ENCODE measurements at regions not wholly inside any gene's neighbourhood (a gene's known extent, or its start where the extent isn't known, plus 50 kb on each side); places are given as distances from the start of the nearest gene placed in this dataset.

DNA sequence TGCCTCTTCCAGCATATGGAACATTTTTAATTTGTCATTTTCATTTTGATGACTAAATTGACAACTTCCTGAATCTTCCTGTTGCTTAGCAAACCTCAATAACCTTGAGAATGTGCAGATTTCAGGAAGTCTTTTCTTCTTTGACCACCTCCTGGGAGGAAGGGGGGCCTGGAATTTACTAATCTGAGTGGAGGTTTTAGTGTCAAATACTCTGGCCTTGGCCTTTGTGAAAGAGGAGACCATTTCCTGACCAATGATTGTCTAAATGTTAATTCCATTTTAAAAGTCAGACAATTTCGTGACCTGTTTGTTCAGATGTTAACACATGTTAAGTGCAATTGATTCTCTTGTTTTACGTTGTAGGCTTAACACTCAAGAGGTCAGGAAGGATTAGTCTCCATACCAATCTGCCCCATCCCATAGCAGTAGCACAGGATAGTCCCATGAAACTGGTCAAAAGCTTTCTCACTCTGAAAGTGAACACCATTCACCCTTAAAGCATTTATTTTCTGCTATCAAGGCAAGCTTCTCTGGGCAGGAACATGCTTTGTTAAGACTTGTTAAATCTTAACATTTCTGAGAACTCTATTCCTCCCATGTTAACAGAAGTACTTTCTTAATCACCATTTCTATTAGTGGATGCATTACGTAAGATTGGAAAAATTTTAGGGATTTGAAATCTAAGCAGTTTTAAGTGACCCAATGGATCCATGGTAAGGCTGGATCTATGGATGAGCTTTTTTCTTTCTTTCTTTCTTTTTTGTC, 219.6 kb downstream of the RND3 start:
- ChIA-PET CTCF (ENCODE audit: low intra/inter-chr PET ratio) (no interaction called here), POLR2A (no interaction called here)
- Histone ChIP-seq H3K9me3 (replicated peaks; ENCODE audit: control insufficient read depth, insufficient read depth, low read depth, low read length) (no peaks in the 10 kb centered on the region), H3K9me1 (ENCODE audit: control insufficient read depth, insufficient read depth, low read length) (no peaks in the 10 kb centered on the region), H3K27ac (ENCODE audit: extremely low read depth, low read depth, low read length) (no peak overlapping the region), H4K20me1 (replicated peaks; ENCODE audit: control insufficient read depth, insufficient read depth, low read length) (no peaks in the 10 kb centered on the region), H3K4me2 (ENCODE audit: insufficient read depth, low read length) (no peak overlapping the region), H3K27me3 (ENCODE audit: control insufficient read depth in 2 of 2, insufficient read depth in 2 of 2, low read length in 2 of 2) (no peaks in the 10 kb centered on the region), H3K79me2 (ENCODE audit: control insufficient read depth, insufficient read depth, low read length) (no peaks in the 10 kb centered on the region), H2AFZ (ENCODE audit: low read depth, low read length) (no peak overlapping the region), H3K4me1 (replicated peaks in 1 of 2; ENCODE audit: control insufficient read depth in 2 of 2, insufficient read depth in 2 of 2, low read length in 2 of 2) (no peaks in the 10 kb centered on the region), H3K9ac (ENCODE audit: insufficient read depth in 1 of 2, low read depth in 2 of 2, low read length in 2 of 2) (no peak overlapping the region), H3K4me3 (no peak overlapping the region), H3K36me3 (ENCODE audit: control insufficient read depth, insufficient read depth, low read length) (no peaks in the 10 kb centered on the region)
- intact Hi-C loops (cut with micrococcal nuclease) (no loop called here), in situ Hi-C loops (cut with MboI) (no loop called here)
- ATAC-seq (no peak), DNase-seq (ENCODE audit: extremely low read depth in 1 of 4, low spot score in 3 of 4) (no peak), FAIRE-seq (no peak)
- no TSS peak for BruUV-seq (replicated peaks)
- TF ChIP-seq SMARCA4 (IDR thresholded peaks at IDR 0.05) (no peak), HNRNPH1 (optimal IDR thresholded peaks at IDR 0.05; ENCODE audit: low read depth, low read length) (no peak)
- 0% methylated on average over 3 of the region's 3 CpGs for WGBS (ENCODE audit: insufficient coverage, low coverage, missing lambda C conversion rate)

DNA sequence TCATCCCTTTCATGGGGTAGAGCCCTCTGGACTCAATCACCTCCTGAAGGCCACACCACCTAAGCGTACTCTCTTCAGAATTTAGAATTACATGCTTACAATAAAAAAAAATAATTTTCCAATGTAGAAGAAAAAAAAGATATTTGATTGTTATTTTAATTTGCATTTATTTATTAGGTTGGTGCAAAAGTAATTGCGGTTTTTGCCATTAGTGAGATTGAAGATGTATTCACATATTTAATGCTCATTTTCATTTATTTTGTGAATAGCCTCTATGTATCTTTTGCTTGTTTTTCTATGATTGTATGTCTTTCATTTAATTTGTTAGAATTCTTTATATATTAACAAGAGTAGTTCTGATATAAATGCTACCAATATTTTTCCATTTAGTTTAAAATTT, 220.5 kb downstream of the RND3 start:
- Histone ChIP-seq H3K27me3 (ENCODE audit: control insufficient read depth in 2 of 2, insufficient read depth in 2 of 2, low read length in 2 of 2) (no peaks in the 10 kb centered on the region), H3K36me3 (ENCODE audit: control insufficient read depth, insufficient read depth, low read length) (no peaks in the 10 kb centered on the region), H3K9me1 (ENCODE audit: control insufficient read depth, insufficient read depth, low read length) (no peaks in the 10 kb centered on the region), H3K9me3 (replicated peaks; ENCODE audit: control insufficient read depth, insufficient read depth, low read depth, low read length) (no peaks in the 10 kb centered on the region), H3K4me2 (ENCODE audit: insufficient read depth, low read length) (no peak overlapping the region), H3K79me2 (ENCODE audit: control insufficient read depth, insufficient read depth, low read length) (no peaks in the 10 kb centered on the region), H3K4me3 (no peak overlapping the region), H4K20me1 (replicated peaks; ENCODE audit: control insufficient read depth, insufficient read depth, low read length) (no peaks in the 10 kb centered on the region), H3K9ac (ENCODE audit: insufficient read depth in 1 of 2, low read depth in 2 of 2, low read length in 2 of 2) (no peak overlapping the region), H2AFZ (ENCODE audit: low read depth, low read length) (no peak overlapping the region), H3K4me1 (replicated peaks in 1 of 2; ENCODE audit: control insufficient read depth in 2 of 2, insufficient read depth in 2 of 2, low read length in 2 of 2) (no peaks in the 10 kb centered on the region), H3K27ac (ENCODE audit: extremely low read depth, low read depth, low read length) (no peak overlapping the region)
- ATAC-seq (no peak), FAIRE-seq (no peak), DNase-seq (ENCODE audit: extremely low read depth in 1 of 4, low spot score in 3 of 4) (no peak)
- intact Hi-C loops (cut with micrococcal nuclease) = no loop called here
- ChIA-PET POLR2A (no interaction called here), CTCF (ENCODE audit: low intra/inter-chr PET ratio) (no interaction called here)
- WGBS (ENCODE audit: insufficient coverage, low coverage, missing lambda C conversion rate) = 0% methylated on average over 2 of the region's 2 CpGs
- in situ Hi-C loops (cut with MboI) = no loop called here
- no TSS peak for BruUV-seq (replicated peaks)
- no peak for TF ChIP-seq TRIM28 (IDR thresholded peaks at IDR 0.05)
- TF ChIP-seq ZNF444 (CRISPR knock-in tag; IDR thresholded peaks at IDR 0.05) = no peak
- TF ChIP-seq NRF1 (conservative IDR thresholded peaks at IDR 0.05 in 1 of 2, IDR thresholded peaks at IDR 0.05 in 1 of 2) = no peak
- TF ChIP-seq, protein P1, sequence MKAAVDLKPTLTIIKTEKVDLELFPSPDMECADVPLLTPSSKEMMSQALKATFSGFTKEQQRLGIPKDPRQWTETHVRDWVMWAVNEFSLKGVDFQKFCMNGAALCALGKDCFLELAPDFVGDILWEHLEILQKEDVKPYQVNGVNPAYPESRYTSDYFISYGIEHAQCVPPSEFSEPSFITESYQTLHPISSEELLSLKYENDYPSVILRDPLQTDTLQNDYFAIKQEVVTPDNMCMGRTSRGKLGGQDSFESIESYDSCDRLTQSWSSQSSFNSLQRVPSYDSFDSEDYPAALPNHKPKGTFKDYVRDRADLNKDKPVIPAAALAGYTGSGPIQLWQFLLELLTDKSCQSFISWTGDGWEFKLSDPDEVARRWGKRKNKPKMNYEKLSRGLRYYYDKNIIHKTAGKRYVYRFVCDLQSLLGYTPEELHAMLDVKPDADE (conservative IDR thresholded peaks at IDR 0.05; ENCODE audit: control insufficient read depth, low read depth, low read length) = no peak
- TF ChIP-seq OTX1 (CRISPR knock-in tag; IDR thresholded peaks at IDR 0.05) = no peak
- TF ChIP-seq SETDB1 (IDR thresholded peaks at IDR 0.05; ENCODE audit: low read length) = no peak
- TF ChIP-seq MTA3 (IDR thresholded peaks at IDR 0.05; ENCODE audit: borderline replicate concordance) = no peak
- TF ChIP-seq, protein P2, sequence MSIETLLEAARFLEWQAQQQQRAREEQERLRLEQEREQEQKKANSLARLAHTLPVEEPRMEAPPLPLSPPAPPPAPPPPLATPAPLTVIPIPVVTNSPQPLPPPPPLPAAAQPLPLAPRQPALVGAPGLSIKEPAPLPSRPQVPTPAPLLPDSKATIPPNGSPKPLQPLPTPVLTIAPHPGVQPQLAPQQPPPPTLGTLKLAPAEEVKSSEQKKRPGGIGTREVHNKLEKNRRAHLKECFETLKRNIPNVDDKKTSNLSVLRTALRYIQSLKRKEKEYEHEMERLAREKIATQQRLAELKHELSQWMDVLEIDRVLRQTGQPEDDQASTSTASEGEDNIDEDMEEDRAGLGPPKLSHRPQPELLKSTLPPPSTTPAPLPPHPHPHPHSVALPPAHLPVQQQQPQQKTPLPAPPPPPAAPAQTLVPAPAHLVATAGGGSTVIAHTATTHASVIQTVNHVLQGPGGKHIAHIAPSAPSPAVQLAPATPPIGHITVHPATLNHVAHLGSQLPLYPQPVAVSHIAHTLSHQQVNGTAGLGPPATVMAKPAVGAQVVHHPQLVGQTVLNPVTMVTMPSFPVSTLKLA (conservative IDR thresholded peaks at IDR 0.05) = no peak
- TF ChIP-seq, protein P3, sequence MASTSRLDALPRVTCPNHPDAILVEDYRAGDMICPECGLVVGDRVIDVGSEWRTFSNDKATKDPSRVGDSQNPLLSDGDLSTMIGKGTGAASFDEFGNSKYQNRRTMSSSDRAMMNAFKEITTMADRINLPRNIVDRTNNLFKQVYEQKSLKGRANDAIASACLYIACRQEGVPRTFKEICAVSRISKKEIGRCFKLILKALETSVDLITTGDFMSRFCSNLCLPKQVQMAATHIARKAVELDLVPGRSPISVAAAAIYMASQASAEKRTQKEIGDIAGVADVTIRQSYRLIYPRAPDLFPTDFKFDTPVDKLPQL (IDR thresholded peaks at IDR 0.05; ENCODE audit: extremely low read depth, insufficient read length) = no peak
- TF ChIP-seq ZNF830 (CRISPR knock-in tag; IDR thresholded peaks at IDR 0.05) = no peak

Measured in K562 (cell line).